Astrocyte (in vitro differentiated cells and primary cell): ENCODE measurements at regions not wholly inside any gene's neighbourhood (a gene's known extent, or its start where the extent isn't known, plus 50 kb on each side); places are given as distances from the start of the nearest gene placed in this dataset.

Source experiments
- DNase-seq: peaks from one replicate; pipeline ENCODE4 v3.0.0-alpha.2; 2010; ENCODE audit warnings: low read depth
- FAIRE-seq: peaks from 2 replicates; lab custom pipeline; 2011; peaks lifted over from hg19 to GRCh38; lab: Jason Lieb, UNC
- H2AFZ ChIP-seq: 2 replicates; pipeline ENCODE4 v1.6.0; 2012; ENCODE audit warnings: low read depth, low read length, inconsistent platforms
- H3K27ac ChIP-seq: 2 replicates; pipeline ENCODE4 v1.5.1; 2011; ENCODE audit warnings: low read depth, low read length, inconsistent platforms
- H3K27me3 ChIP-seq: 2 replicates; pipeline ENCODE4 v1.6.0; 2011; ENCODE audit warnings: low read length, inconsistent platforms; ENCODE audit not compliant: insufficient read depth
- H3K36me3 ChIP-seq: 2 replicates; pipeline ENCODE4 v1.5.1; 2011; ENCODE audit warnings: low read length, inconsistent platforms; ENCODE audit not compliant: insufficient read depth
- H3K4me1 ChIP-seq: 2 replicates; pipeline ENCODE4 v1.5.1; 2011; ENCODE audit warnings: low read length, inconsistent platforms; ENCODE audit not compliant: insufficient read depth
- H3K4me2 ChIP-seq: 2 replicates; pipeline ENCODE4 v1.6.0; 2012; ENCODE audit warnings: low read length, inconsistent platforms
- H3K4me3 ChIP-seq: 2 replicates; pipeline ENCODE4 v1.5.1; 2011; ENCODE audit warnings: low read depth, mild to moderate bottlenecking, low read length, inconsistent platforms; ENCODE audit not compliant: insufficient read depth
- H3K79me2 ChIP-seq: 2 replicates; pipeline ENCODE4 v1.6.0; 2012; ENCODE audit warnings: mild to moderate bottlenecking, low read length, inconsistent platforms; ENCODE audit not compliant: insufficient read depth
- H3K9ac ChIP-seq: 2 replicates; pipeline ENCODE4 v1.6.0; 2012; ENCODE audit warnings: mild to moderate bottlenecking, low read length, inconsistent platforms
- H3K9me3 ChIP-seq: 2 replicates; pipeline ENCODE4 v1.5.1; 2012; ENCODE audit warnings: low read depth, mild to moderate bottlenecking, low read length, inconsistent platforms; ENCODE audit not compliant: insufficient read depth
- H4K20me1 ChIP-seq: 2 replicates; pipeline ENCODE4 v1.6.0; 2012; ENCODE audit warnings: low read length, inconsistent platforms; ENCODE audit not compliant: insufficient read depth
- H3K27ac Mint-ChIP-seq: one replicate; pipeline ENCODE4 v1.8.0; 2021; ENCODE audit warnings: mild to moderate bottlenecking, mixed read lengths; ENCODE audit not compliant: unreplicated experiment
- H3K27me3 Mint-ChIP-seq: one replicate; pipeline ENCODE4 v1.8.0; 2021; ENCODE audit warnings: low read depth, mixed read lengths; ENCODE audit not compliant: unreplicated experiment
- H3K36me3 Mint-ChIP-seq: one replicate; pipeline ENCODE4 v1.8.0; 2021; ENCODE audit warnings: low read depth, mixed read lengths; ENCODE audit not compliant: unreplicated experiment
- H3K4me1 Mint-ChIP-seq: one replicate; pipeline ENCODE4 v1.8.0; 2021; ENCODE audit warnings: low read depth, mixed read lengths; ENCODE audit not compliant: unreplicated experiment
- H3K4me3 Mint-ChIP-seq: one replicate; pipeline ENCODE4 v1.8.0; 2021; ENCODE audit warnings: mild to moderate bottlenecking, moderate library complexity, mixed read lengths; ENCODE audit not compliant: unreplicated experiment
- H3K9me3 Mint-ChIP-seq: one replicate; pipeline ENCODE4 v1.8.0; 2021; ENCODE audit warnings: mild to moderate bottlenecking, mixed read lengths; ENCODE audit not compliant: unreplicated experiment
- EZH2 ChIP-seq: IDR thresholded peaks from 2 replicates; pipeline ENCODE4 v1.6.1; 2012; ENCODE audit warnings: mild to moderate bottlenecking, low read length, inconsistent platforms; ENCODE audit not compliant: insufficient read depth
- TF ChIP-seq, protein P1 (sequence below): IDR thresholded peaks from 2 replicates; pipeline ENCODE4 v1.5.1; 2011; ENCODE audit warnings: low read depth, mild to moderate bottlenecking, inconsistent platforms, low read length, moderate library complexity; ENCODE audit not compliant: insufficient read depth

DNA sequence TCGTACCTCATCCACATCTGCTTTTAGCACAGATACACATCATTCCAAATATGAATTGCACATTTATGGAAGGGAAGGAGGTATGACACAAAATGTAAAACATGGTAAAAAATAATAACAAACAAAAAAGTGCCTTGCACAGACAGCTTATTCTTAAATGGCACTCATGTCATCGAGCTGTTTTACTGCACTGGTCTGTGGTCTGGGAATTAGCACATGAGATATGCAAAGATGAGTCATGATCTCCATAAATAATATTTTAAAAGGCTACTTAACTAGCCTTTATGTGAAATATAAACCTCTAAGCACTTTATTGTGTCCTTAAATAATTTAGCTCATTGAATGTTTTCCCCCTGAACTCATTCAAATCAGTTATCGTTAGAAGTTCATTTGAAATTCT, 142.2 kb upstream of the ZNF385D start:
- H3K9me3 Mint-ChIP-seq, result no peaks in the 10 kb centered on the region
- no peaks in the 10 kb centered on the region for H3K36me3 ChIP-seq
- H3K4me3 Mint-ChIP-seq, result no peak overlapping the region
- no peaks in the 10 kb centered on the region for H3K4me1 Mint-ChIP-seq
- no peak overlapping the region for H3K4me3 ChIP-seq
- H2AFZ ChIP-seq, result no peak overlapping the region
- DNase-seq (peak; percentile 59), FAIRE-seq (no peak)
- no peaks in the 10 kb centered on the region for H3K27me3 ChIP-seq
- H3K27me3 Mint-ChIP-seq, result no peaks in the 10 kb centered on the region
- H3K36me3 Mint-ChIP-seq, result no peaks in the 10 kb centered on the region
- no peak overlapping the region for H3K4me2 ChIP-seq
- H4K20me1 ChIP-seq, result no peaks in the 10 kb centered on the region
- no peak overlapping the region for H3K27ac Mint-ChIP-seq
- H3K9ac ChIP-seq, result no peak overlapping the region
- no peaks in the 10 kb centered on the region for H3K79me2 ChIP-seq
- H3K27ac ChIP-seq, result no peak overlapping the region
- TF ChIP-seq, protein P1, sequence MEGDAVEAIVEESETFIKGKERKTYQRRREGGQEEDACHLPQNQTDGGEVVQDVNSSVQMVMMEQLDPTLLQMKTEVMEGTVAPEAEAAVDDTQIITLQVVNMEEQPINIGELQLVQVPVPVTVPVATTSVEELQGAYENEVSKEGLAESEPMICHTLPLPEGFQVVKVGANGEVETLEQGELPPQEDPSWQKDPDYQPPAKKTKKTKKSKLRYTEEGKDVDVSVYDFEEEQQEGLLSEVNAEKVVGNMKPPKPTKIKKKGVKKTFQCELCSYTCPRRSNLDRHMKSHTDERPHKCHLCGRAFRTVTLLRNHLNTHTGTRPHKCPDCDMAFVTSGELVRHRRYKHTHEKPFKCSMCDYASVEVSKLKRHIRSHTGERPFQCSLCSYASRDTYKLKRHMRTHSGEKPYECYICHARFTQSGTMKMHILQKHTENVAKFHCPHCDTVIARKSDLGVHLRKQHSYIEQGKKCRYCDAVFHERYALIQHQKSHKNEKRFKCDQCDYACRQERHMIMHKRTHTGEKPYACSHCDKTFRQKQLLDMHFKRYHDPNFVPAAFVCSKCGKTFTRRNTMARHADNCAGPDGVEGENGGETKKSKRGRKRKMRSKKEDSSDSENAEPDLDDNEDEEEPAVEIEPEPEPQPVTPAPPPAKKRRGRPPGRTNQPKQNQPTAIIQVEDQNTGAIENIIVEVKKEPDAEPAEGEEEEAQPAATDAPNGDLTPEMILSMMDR, result no peak
- no peak for TF ChIP-seq EZH2
- peaks cover 3% of the 10 kb centered on the region for H3K4me1 ChIP-seq
- no peaks in the 10 kb centered on the region for H3K9me3 ChIP-seq

DNA sequence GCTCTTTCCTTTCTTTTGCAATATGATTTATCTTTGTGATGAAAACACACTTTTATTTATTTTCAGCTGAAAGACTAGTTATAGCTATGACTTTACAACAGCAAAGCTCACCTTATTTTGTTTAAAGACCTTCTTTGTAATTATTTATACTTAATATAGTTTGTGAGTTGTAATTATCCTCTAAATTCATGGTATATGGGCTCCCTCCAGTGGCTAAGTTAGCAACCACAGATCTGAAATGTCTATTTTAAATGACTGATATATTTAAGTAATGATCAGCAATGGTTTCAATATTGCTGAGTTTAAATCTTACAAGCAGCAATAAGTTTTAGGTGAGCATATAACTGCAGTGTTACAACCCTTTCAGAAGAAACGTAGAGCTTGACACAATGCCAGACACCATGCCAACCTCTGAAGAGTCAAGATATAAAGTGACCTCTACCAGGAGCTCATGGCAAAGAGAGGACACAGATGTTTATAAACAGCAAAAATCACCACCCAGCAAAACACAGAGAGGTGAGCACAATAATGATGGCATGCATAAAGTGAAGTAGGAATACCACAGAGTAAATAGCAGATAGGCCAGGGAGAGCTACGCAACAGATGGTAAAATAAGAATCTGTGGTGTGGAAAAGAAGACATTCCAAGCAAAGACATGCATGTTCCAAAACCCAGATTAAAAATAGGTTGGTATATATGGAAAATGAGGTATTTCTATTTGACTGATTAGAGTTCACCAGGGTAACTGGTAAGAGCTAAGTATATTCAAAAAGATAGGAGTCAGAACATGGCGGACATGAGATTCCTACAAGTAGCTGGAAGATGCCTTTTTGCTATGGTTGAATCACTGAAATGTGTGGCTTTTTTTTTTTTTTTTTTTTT, 143.7 kb upstream of the ZNF385D start:
- no peak for TF ChIP-seq EZH2
- TF ChIP-seq, protein P1, result peak; percentile 71
- Histone ChIP-seq H3K79me2 (no peaks in the 10 kb centered on the region), H2AFZ (no peak overlapping the region), H3K36me3 (no peaks in the 10 kb centered on the region), H3K4me2 (no peak overlapping the region), H4K20me1 (no peaks in the 10 kb centered on the region), H3K9ac (no peak overlapping the region), H3K27me3 (no peaks in the 10 kb centered on the region), H3K27ac (no peak overlapping the region), H3K4me3 (no peak overlapping the region), H3K9me3 (no peaks in the 10 kb centered on the region), H3K4me1 (peaks cover 3% of the 10 kb centered on the region)
- no peak for FAIRE-seq
- no peaks in the 10 kb centered on the region for H3K36me3 Mint-ChIP-seq
- no peak overlapping the region for H3K4me3 Mint-ChIP-seq
- no peak overlapping the region for H3K27ac Mint-ChIP-seq
- H3K9me3 Mint-ChIP-seq, result no peaks in the 10 kb centered on the region
- no peaks in the 10 kb centered on the region for H3K27me3 Mint-ChIP-seq
- DNase-seq, result no peak
- no peaks in the 10 kb centered on the region for H3K4me1 Mint-ChIP-seq

DNA sequence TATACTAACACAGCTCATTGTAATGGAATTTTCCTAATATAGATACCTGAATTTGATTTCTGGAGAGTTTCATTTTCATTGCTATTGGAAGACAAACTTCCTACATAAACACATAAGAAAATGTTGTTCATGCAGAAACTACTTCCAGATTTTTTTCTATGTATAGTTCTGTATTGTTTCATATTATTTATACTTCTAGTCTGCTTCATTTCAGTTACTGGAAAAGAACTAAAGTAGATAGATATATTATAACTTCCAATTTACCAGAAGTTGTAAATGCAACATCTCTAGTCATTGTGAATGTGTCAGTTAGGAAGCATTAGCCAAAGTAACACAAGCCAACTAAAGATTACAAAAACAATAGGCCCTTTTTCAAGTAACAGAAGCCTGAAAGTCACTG, 147.3 kb upstream of the ZNF385D start:
- FAIRE-seq (no peak), DNase-seq (no peak)
- Mint-ChIP-seq H3K4me1 (no peaks in the 10 kb centered on the region), H3K36me3 (no peaks in the 10 kb centered on the region), H3K27ac (no peak overlapping the region), H3K4me3 (no peak overlapping the region), H3K9me3 (no peaks in the 10 kb centered on the region), H3K27me3 (no peaks in the 10 kb centered on the region)
- H3K9ac ChIP-seq, result no peak overlapping the region
- no peak overlapping the region for H2AFZ ChIP-seq
- TF ChIP-seq EZH2, result no peak
- TF ChIP-seq, protein P1, result no peak
- no peaks in the 10 kb centered on the region for H3K79me2 ChIP-seq
- H4K20me1 ChIP-seq, result no peaks in the 10 kb centered on the region
- H3K4me1 ChIP-seq, result peaks cover 3% of the 10 kb centered on the region
- no peaks in the 10 kb centered on the region for H3K27me3 ChIP-seq
- no peaks in the 10 kb centered on the region for H3K36me3 ChIP-seq
- no peak overlapping the region for H3K27ac ChIP-seq
- H3K4me3 ChIP-seq, result no peak overlapping the region
- H3K4me2 ChIP-seq, result no peak overlapping the region
- no peaks in the 10 kb centered on the region for H3K9me3 ChIP-seq
